ENCODE measurements at regions not wholly inside any gene's neighbourhood (a gene's known extent, or its start where the extent isn't known, plus 50 kb on each side); places are given as distances from the start of the nearest gene placed in this dataset.

GRCh38 chr22:49290711-49291110, 537.0 kb downstream of the BRD1 start:
- Histone ChIP-seq H3K9me3 (ENCODE audit: control insufficient read depth, insufficient read depth, low read length) (peaks cover 5% of the 10 kb centered on the region), H3K4me1 (ENCODE audit: control insufficient read depth, insufficient read depth, low read length) (no peaks in the 10 kb centered on the region), H3K36me3 (ENCODE audit: control insufficient read depth, insufficient read depth, low read length) (no peaks in the 10 kb centered on the region), H3K27me3 (ENCODE audit: control insufficient read depth, insufficient read depth, low read length) (no peaks in the 10 kb centered on the region), H3K27ac (ENCODE audit: low read length) (no peak overlapping the region), H3K4me3 (ENCODE audit: low read length) (no peak overlapping the region)
- no peak for TF ChIP-seq CTCF (IDR thresholded peaks at IDR 0.05)
- no peak overlapping the region for H3K4me3 Mint-ChIP-seq
- H3K27ac Mint-ChIP-seq, result no peak overlapping the region
- DNase-seq, result no peak
- intact Hi-C loops (cut with micrococcal nuclease), result no loop called here
- peaks cover 2 to 9% of the 10 kb centered on the region in 2 donors for H3K27me3 Mint-ChIP-seq (ENCODE audit: low read depth in 2 of 2)
- ATAC-seq, result no peak
- WGBS (ENCODE audit: insufficient coverage), result 73% methylated on average over 6 of the region's 6 CpGs
- H3K36me3 Mint-ChIP-seq, result no peaks in the 10 kb centered on the region
- no peaks in the 10 kb centered on the region for H3K4me1 Mint-ChIP-seq
- peaks cover 3 to 5% of the 10 kb centered on the region in 2 donors for H3K9me3 Mint-ChIP-seq

- intact Hi-C loops (cut with micrococcal nuclease), result no loop called here
- no peaks in the 10 kb centered on the region for H3K36me3 ChIP-seq (ENCODE audit: control insufficient read depth, insufficient read depth, low read length)
- 77% methylated on average over 24 of the region's 24 CpGs for WGBS (ENCODE audit: insufficient coverage)
- Mint-ChIP-seq H3K27me3 (ENCODE audit: low read depth in 2 of 2) (peaks cover 4 to 9% of the 10 kb centered on the region in 2 donors), H3K9me3 (peaks cover 3 to 5% of the 10 kb centered on the region in 2 donors), H3K4me3 (no peak overlapping the region), H3K4me1 (no peaks in the 10 kb centered on the region), H3K27ac (no peak overlapping the region), H3K36me3 (no peaks in the 10 kb centered on the region)
- TF ChIP-seq CTCF (IDR thresholded peaks at IDR 0.05), result no peak
- no peak for DNase-seq
- no peak for ATAC-seq
- peaks cover 5% of the 10 kb centered on the region for H3K9me3 ChIP-seq (ENCODE audit: control insufficient read depth, insufficient read depth, low read length)
- H3K27me3 ChIP-seq (ENCODE audit: control insufficient read depth, insufficient read depth, low read length), result no peaks in the 10 kb centered on the region
- no peak overlapping the region for H3K4me3 ChIP-seq (ENCODE audit: low read length)
- no peaks in the 10 kb centered on the region for H3K4me1 ChIP-seq (ENCODE audit: control insufficient read depth, insufficient read depth, low read length)
- H3K27ac ChIP-seq (ENCODE audit: low read length), result no peak overlapping the region
Observed at GRCh38 chr22:49289822-49290679, 537.6 kb downstream of the BRD1 start.

GRCh38 chr22:49286181-49286760, 541.4 kb downstream of the BRD1 start:
- H3K9me3 Mint-ChIP-seq, result no peaks in the 10 kb centered on the region
- no peaks in the 10 kb centered on the region for H3K36me3 Mint-ChIP-seq
- Histone ChIP-seq H3K9me3 (ENCODE audit: control insufficient read depth, insufficient read depth, low read length) (no peaks in the 10 kb centered on the region), H3K27ac (ENCODE audit: low read length) (no peak overlapping the region), H3K4me3 (ENCODE audit: low read length) (no peak overlapping the region), H3K4me1 (ENCODE audit: control insufficient read depth, insufficient read depth, low read length) (no peaks in the 10 kb centered on the region), H3K27me3 (ENCODE audit: control insufficient read depth, insufficient read depth, low read length) (no peaks in the 10 kb centered on the region), H3K36me3 (ENCODE audit: control insufficient read depth, insufficient read depth, low read length) (no peaks in the 10 kb centered on the region)
- no peaks in the 10 kb centered on the region for H3K4me1 Mint-ChIP-seq
- H3K27me3 Mint-ChIP-seq (ENCODE audit: low read depth in 2 of 2), result peaks cover 11 to 24% of the 10 kb centered on the region in 2 donors
- no peak overlapping the region for H3K27ac Mint-ChIP-seq
- intact Hi-C loops (cut with micrococcal nuclease), result no loop called here
- H3K4me3 Mint-ChIP-seq, result no peak overlapping the region
- TF ChIP-seq CTCF (IDR thresholded peaks at IDR 0.05), result no peak
- DNase-seq (no peak), ATAC-seq (no peak)
- WGBS (ENCODE audit: insufficient coverage), result 79% methylated on average over 15 of the region's 15 CpGs
